SK-N-SH treated with all-trans-retinoic acid at 6 μM for 48 hours (cell line): ENCODE measurements at regions not wholly inside any gene's neighbourhood (a gene's known extent, or its start where the extent isn't known, plus 50 kb on each side); places are given as distances from the start of the nearest gene placed in this dataset.

Source experiments
- ATAC-seq: fragments of 200-7000 bp; cut with Tn5 transposase; 3 replicates; pipeline ENCODE4 v1.9.1; 2020; ENCODE audit warnings: mild to moderate bottlenecking, moderate library complexity
- ARNTL ChIP-seq: fragments of 450-650 bp; formaldehyde crosslinking; IDR thresholded peaks from 2 replicates; pipeline ENCODE4 v1.5.0; 2020; ENCODE audit warnings: low read depth, mild to moderate bottlenecking, moderate library complexity, borderline replicate concordance
- BACH2 ChIP-seq: fragments of 250-450 bp; sonication (Bioruptor Pico); IDR thresholded peaks from 2 replicates; pipeline ENCODE4 v1.9.0; 2021; ENCODE audit warnings: mild to moderate bottlenecking, borderline replicate concordance
- CREB5 ChIP-seq: fragments of 250-450 bp; sonication (Bioruptor Pico); IDR thresholded peaks from 2 replicates; pipeline ENCODE4 v1.5.1; 2020; ENCODE audit warnings: low read depth, mild to moderate bottlenecking, moderate library complexity
- CSDC2 ChIP-seq: fragments of 250-450 bp; sonication (Bioruptor Pico); IDR thresholded peaks from 2 replicates; pipeline ENCODE4 v1.5.0; 2020; ENCODE audit warnings: mild to moderate bottlenecking, moderate library complexity
- CSRNP3 ChIP-seq: fragments of 250-450 bp; sonication (Bioruptor Pico); IDR thresholded peaks from 2 replicates; pipeline ENCODE4 v1.5.1; 2021; ENCODE audit warnings: mild to moderate bottlenecking, moderate library complexity
- ESRRG ChIP-seq: fragments of 250-450 bp; sonication (Bioruptor Pico); IDR thresholded peaks from 2 replicates; pipeline ENCODE4 v1.6.1; 2021; ENCODE audit warnings: mild to moderate bottlenecking
- GLIS3 ChIP-seq: fragments of 250-450 bp; sonication (Bioruptor Pico); IDR thresholded peaks from 2 replicates; pipeline ENCODE4 v1.5.0; 2020; ENCODE audit warnings: mild to moderate bottlenecking, moderate library complexity
- OSR1 ChIP-seq: fragments of 250-450 bp; sonication (Bioruptor Pico); IDR thresholded peaks from 2 replicates; pipeline ENCODE4 v1.8.0; 2022; ENCODE audit warnings: moderate library complexity, mild to moderate bottlenecking, inconsistent platforms
- PATZ1 ChIP-seq: fragments of 250-450 bp; sonication (Bioruptor Pico); IDR thresholded peaks from 2 replicates; pipeline ENCODE4 v1.8.0; 2020; ENCODE audit warnings: mild to moderate bottlenecking, moderate library complexity, borderline replicate concordance
- POU6F1 ChIP-seq: fragments of 250-450 bp; sonication (Bioruptor Pico); IDR thresholded peaks from 2 replicates; pipeline ENCODE4 v1.8.0; 2021; ENCODE audit warnings: low read depth, mild to moderate bottlenecking, moderate library complexity, borderline replicate concordance
- PPARA ChIP-seq: fragments of 250-450 bp; sonication (Bioruptor Pico); IDR thresholded peaks from 2 replicates; pipeline ENCODE4 v1.5.0; 2020; ENCODE audit warnings: mild to moderate bottlenecking, borderline replicate concordance
- RARB ChIP-seq: fragments of 250-450 bp; sonication (Bioruptor Pico); IDR thresholded peaks from 2 replicates; pipeline ENCODE4 v1.8.0; 2021; ENCODE audit warnings: mild to moderate bottlenecking, moderate library complexity
- SNAI2 ChIP-seq: fragments of 250-450 bp; sonication (Bioruptor Pico); IDR thresholded peaks from 2 replicates; pipeline ENCODE4 v1.5.0; 2020; ENCODE audit warnings: mild to moderate bottlenecking, moderate library complexity
- TCF4 ChIP-seq: fragments of 250-450 bp; sonication (Bioruptor Pico); IDR thresholded peaks from 2 replicates; pipeline ENCODE4 v1.8.0; 2021; ENCODE audit warnings: mild to moderate bottlenecking, moderate library complexity, borderline replicate concordance
- TOX ChIP-seq: fragments of 250-450 bp; sonication (Bioruptor Pico); IDR thresholded peaks from 2 replicates; pipeline ENCODE4 v1.8.0; 2021; ENCODE audit warnings: mild to moderate bottlenecking, moderate library complexity, borderline replicate concordance
- TSHZ2 ChIP-seq: fragments of 250-450 bp; sonication (Bioruptor Pico); IDR thresholded peaks from 2 replicates; pipeline ENCODE4 v1.5.0; 2020; ENCODE audit warnings: mild to moderate bottlenecking, moderate library complexity
- ZC3H10 ChIP-seq: fragments of 250-450 bp; sonication (Bioruptor Pico); IDR thresholded peaks from 2 replicates; pipeline ENCODE4 v1.5.1; 2021; ENCODE audit warnings: mild to moderate bottlenecking, moderate library complexity
- ZFP3 ChIP-seq: fragments of 250-450 bp; sonication (Bioruptor Pico); IDR thresholded peaks from 2 replicates; pipeline ENCODE4 v1.5.0; 2020; ENCODE audit warnings: mild to moderate bottlenecking, moderate library complexity
- ZFP30 ChIP-seq: fragments of 450-650 bp; formaldehyde crosslinking; IDR thresholded peaks from 2 replicates; pipeline ENCODE4 v1.5.0; 2022; ENCODE audit warnings: mild to moderate bottlenecking, moderate library complexity
- ZNF565 ChIP-seq: fragments of 450-650 bp; formaldehyde crosslinking; conservative IDR thresholded peaks from 2 replicates; pipeline ENCODE4 v1.5.0; 2020; ENCODE audit warnings: low read depth, mild to moderate bottlenecking, moderate library complexity
- ZNF70 ChIP-seq: fragments of 450-650 bp; formaldehyde crosslinking; IDR thresholded peaks from 2 replicates; pipeline ENCODE4 v1.5.0; 2020; ENCODE audit warnings: mild to moderate bottlenecking, moderate library complexity
- ZNF8 ChIP-seq: fragments of 450-650 bp; formaldehyde crosslinking; IDR thresholded peaks from 2 replicates; pipeline ENCODE4 v1.5.0; 2020; ENCODE audit warnings: mild to moderate bottlenecking, moderate library complexity

- TF ChIP-seq OSR1 (CRISPR knock-in tag) (no peak), TCF4 (no peak), ZC3H10 (no peak)
- no peak for ATAC-seq
These were observed 638.9 kb upstream of the AGA start for GRCh38 chr4:178081176-178081575.

GRCh38 chr4:178081896-178082295 is 639.7 kb upstream of the AGA start:
- no peak for ATAC-seq
- TF ChIP-seq ZNF565 (CRISPR knock-in tag) (no peak), ZFP30 (CRISPR knock-in tag) (no peak), ARNTL (CRISPR knock-in tag) (no peak), PATZ1 (CRISPR knock-in tag) (no peak), GLIS3 (CRISPR knock-in tag) (no peak), ZNF70 (CRISPR knock-in tag) (no peak), RARB (CRISPR knock-in tag) (no peak), OSR1 (CRISPR knock-in tag) (no peak), TSHZ2 (CRISPR knock-in tag) (no peak), CREB5 (CRISPR knock-in tag) (no peak), BACH2 (CRISPR knock-in tag) (no peak), ESRRG (no peak), CSRNP3 (CRISPR knock-in tag) (no peak), TOX (CRISPR knock-in tag) (no peak), ZNF8 (CRISPR knock-in tag) (no peak), TCF4 (no peak), PPARA (CRISPR knock-in tag) (no peak), ZC3H10 (no peak), SNAI2 (no peak), CSDC2 (CRISPR knock-in tag) (no peak)

- no peak for ATAC-seq
- TF ChIP-seq TOX (CRISPR knock-in tag) (no peak), OSR1 (CRISPR knock-in tag) (no peak)
These were observed 640.7 kb upstream of the AGA start for GRCh38 chr4:178082906-178083305.

GRCh38 chr4:178083968-178084367 is 641.7 kb upstream of the AGA start:
- ATAC-seq: no peak
- no peak for TF ChIP-seq OSR1 (CRISPR knock-in tag)
- no peak for TF ChIP-seq POU6F1
- no peak for TF ChIP-seq ESRRG
- TF ChIP-seq CSDC2 (CRISPR knock-in tag): no peak
- no peak for TF ChIP-seq CSRNP3 (CRISPR knock-in tag)
- no peak for TF ChIP-seq SNAI2
- no peak for TF ChIP-seq PPARA (CRISPR knock-in tag)
- TF ChIP-seq ZFP3: no peak
- TF ChIP-seq GLIS3 (CRISPR knock-in tag): no peak
- no peak for TF ChIP-seq ZFP30 (CRISPR knock-in tag)
- no peak for TF ChIP-seq ZNF565 (CRISPR knock-in tag)
- no peak for TF ChIP-seq CREB5 (CRISPR knock-in tag)
- TF ChIP-seq RARB (CRISPR knock-in tag): no peak
